OCI-LY7 (cell line): ENCODE measurements at regions not wholly inside any gene's neighbourhood (a gene's known extent, or its start where the extent isn't known, plus 50 kb on each side); places are given as distances from the start of the nearest gene placed in this dataset.

ENCODE experiments used
- BruUV-seq: library from RNA; stranded (reverse); fragments of 400-500 nt; replicated peaks from 2 replicates; lab custom pipeline; 2021; lab: Mats Ljungman, UMichigan
- CTCF ChIA-PET: fragments of 300-600 bp; sonication (Branson Sonifier 250); formaldehyde crosslinking; loops from one replicate; lab custom pipeline; 2022; ENCODE audit warnings: antibody characterized with exemption; ENCODE audit not compliant: unreplicated experiment; lab: Charles Lee
- POLR2A ChIA-PET: fragments of 300-600 bp; sonication (Branson Sonifier 250); formaldehyde crosslinking; loops from one replicate; lab custom pipeline; 2022; ENCODE audit warnings: antibody characterized with exemption; lab: Charles Lee
- DNase-seq: peaks from one replicate; pipeline ENCODE4 v3.0.0-alpha.2; 2015; ENCODE audit warnings: low spot score
- H2AFZ ChIP-seq: fragments of 200-600 bp; sonication (generic), shearing (Covaris generic); 2 replicates; pipeline ENCODE4 v1.6.1; 2014; ENCODE audit warnings: mild to moderate bottlenecking, antibody characterized with exemption, low read length, moderate library complexity
- H3K27ac ChIP-seq: fragments of 200-600 bp; sonication (generic); 2 replicates; pipeline ENCODE4 v1.5.1; 2014; ENCODE audit warnings: mixed run types, low read depth, mild to moderate bottlenecking, moderate library complexity, low read length, inconsistent platforms; ENCODE audit not compliant: poor library complexity, severe bottlenecking
- H3K36me3 ChIP-seq: fragments of 200-600 bp; sonication (generic); 2 replicates; pipeline ENCODE4 v1.6.1; 2014; ENCODE audit warnings: mild to moderate bottlenecking, antibody characterized with exemption, low read length, moderate library complexity, mixed read lengths; ENCODE audit not compliant: insufficient read depth
- H3K4me1 ChIP-seq: fragments of 200-600 bp; sonication (generic); 2 replicates; pipeline ENCODE4 v1.5.1; 2014; ENCODE audit warnings: mild to moderate bottlenecking, low read length; ENCODE audit not compliant: insufficient read depth, poor library complexity, severe bottlenecking
- H3K4me2 ChIP-seq: fragments of 200-600 bp; sonication (generic); 2 replicates; pipeline ENCODE4 v1.6.1; 2014; ENCODE audit warnings: mild to moderate bottlenecking, low read length
- H3K4me3 ChIP-seq: fragments of 200-600 bp; sonication (generic); 2 replicates; pipeline ENCODE4 v1.5.1; 2014; ENCODE audit warnings: mild to moderate bottlenecking, low read depth, low read length; ENCODE audit not compliant: poor library complexity, severe bottlenecking
- H3K79me2 ChIP-seq: fragments of 200-600 bp; sonication (generic); 2 replicates; pipeline ENCODE4 v1.6.1; 2016; ENCODE audit warnings: low read depth, mild to moderate bottlenecking, low read length, moderate library complexity, mixed read lengths; ENCODE audit not compliant: insufficient read depth
- H3K9me2 ChIP-seq: fragments of 200-600 bp; sonication (generic); 2 replicates; pipeline ENCODE4 v1.6.1; 2016; ENCODE audit warnings: mild to moderate bottlenecking, low read length, mixed read lengths; ENCODE audit not compliant: insufficient read depth
- H3K9me3 ChIP-seq: fragments of 200-600 bp; sonication (generic); 2 replicates; pipeline ENCODE4 v1.6.1; 2014; ENCODE audit warnings: mild to moderate bottlenecking, mixed run types, low read length, mixed read lengths
- H4K20me1 ChIP-seq: fragments of 200-600 bp; sonication (generic); 2 replicates; pipeline ENCODE4 v1.6.1; 2014; ENCODE audit warnings: mild to moderate bottlenecking, antibody characterized with exemption, low read length, moderate library complexity, mixed read lengths; ENCODE audit not compliant: insufficient read depth
- CTCF ChIP-seq: fragments of 200-600 bp; sonication (generic); conservative IDR thresholded peaks from 2 replicates; pipeline ENCODE4 v1.5.1; 2014; ENCODE audit warnings: mild to moderate bottlenecking, antibody characterized with exemption, low read length, moderate library complexity, mixed read lengths
- EZH2phosphoT487 ChIP-seq: fragments of 200-600 bp; sonication (generic); IDR thresholded peaks from 2 replicates; pipeline ENCODE4 v1.6.1; 2018; ENCODE audit warnings: low read depth, borderline replicate concordance, mild to moderate bottlenecking, mixed run types, antibody characterized with exemption, low read length, moderate library complexity, mixed read lengths
- intact Hi-C: fragments of 100-400 bp; cut with micrococcal nuclease; formaldehyde crosslinking; loops from one replicate; pipeline ENCODE4 v1.10.0; 2022; ENCODE audit not compliant: unreplicated experiment

- H3K4me1 ChIP-seq: peaks cover 10% of the 10 kb centered on the region
- intact Hi-C loops: no loop called here
- CTCF ChIA-PET: no interaction called here
These were observed 97.9 kb downstream of the VAPA start for GRCh38 chr18:10011751-10012150.

GRCh38 chr18:10012526-10012925 is 98.7 kb downstream of the VAPA start:
- Histone ChIP-seq H3K27ac (no peak overlapping the region), H3K9me2 (no peaks in the 10 kb centered on the region), H3K4me1 (peaks cover 12% of the 10 kb centered on the region), H2AFZ (no peak overlapping the region), H3K4me2 (no peak overlapping the region), H3K36me3 (no peaks in the 10 kb centered on the region), H3K79me2 (no peaks in the 10 kb centered on the region), H3K9me3 (no peaks in the 10 kb centered on the region), H4K20me1 (no peaks in the 10 kb centered on the region), H3K4me3 (no peak overlapping the region)
- no TSS peak for BruUV-seq
- ChIA-PET POLR2A (no interaction called here), CTCF (no interaction called here)
- TF ChIP-seq CTCF: no peak
- no peak for TF ChIP-seq EZH2phosphoT487
- intact Hi-C loops: no loop called here
- no peak for DNase-seq

More at GRCh38 chr18:10011751-10012150, 97.9 kb downstream of the VAPA start:
- no peaks in the 10 kb centered on the region for H3K36me3 ChIP-seq
- no peak overlapping the region for H3K4me2 ChIP-seq
- no peaks in the 10 kb centered on the region for H3K9me2 ChIP-seq
- H4K20me1 ChIP-seq: no peaks in the 10 kb centered on the region
- H3K4me3 ChIP-seq: no peak overlapping the region
- no peak overlapping the region for H2AFZ ChIP-seq
- no peak overlapping the region for H3K27ac ChIP-seq
- TF ChIP-seq CTCF (no peak), EZH2phosphoT487 (no peak)
- POLR2A ChIA-PET: no interaction called here
- no peak for DNase-seq
- H3K9me3 ChIP-seq: no peaks in the 10 kb centered on the region
- no peaks in the 10 kb centered on the region for H3K79me2 ChIP-seq
- BruUV-seq: no TSS peak

- Histone ChIP-seq H3K79me2 (no peaks in the 10 kb centered on the region), H3K27ac (no peak overlapping the region), H3K36me3 (no peaks in the 10 kb centered on the region), H2AFZ (no peak overlapping the region), H3K4me3 (no peak overlapping the region), H3K4me2 (no peak overlapping the region), H4K20me1 (no peaks in the 10 kb centered on the region), H3K4me1 (peaks cover 12% of the 10 kb centered on the region), H3K9me3 (no peaks in the 10 kb centered on the region), H3K9me2 (no peaks in the 10 kb centered on the region)
- TF ChIP-seq EZH2phosphoT487: no peak
- TF ChIP-seq CTCF: no peak
- peak; percentile 11 for DNase-seq
- no TSS peak for BruUV-seq
- ChIA-PET POLR2A (interaction anchor here (0.6 kb wide), 1 partner anchor 151 kb away, joined by 4 read pairs; no protein-coding TSS in a partner anchor), CTCF (no interaction called here)
- intact Hi-C loops: no loop called here
These were observed 100.1 kb downstream of the VAPA start for GRCh38 chr18:10013621-10014543.
